ENCODE measurements at regions not wholly inside any gene's neighbourhood (a gene's known extent, or its start where the extent isn't known, plus 50 kb on each side); places are given as distances from the start of the nearest gene placed in this dataset.
"Not testable (repeated sequence)": the region's sequence is repeated elsewhere in the genome, so short reads cannot be mapped to it uniquely, and the experiment has no call there.

DNA sequence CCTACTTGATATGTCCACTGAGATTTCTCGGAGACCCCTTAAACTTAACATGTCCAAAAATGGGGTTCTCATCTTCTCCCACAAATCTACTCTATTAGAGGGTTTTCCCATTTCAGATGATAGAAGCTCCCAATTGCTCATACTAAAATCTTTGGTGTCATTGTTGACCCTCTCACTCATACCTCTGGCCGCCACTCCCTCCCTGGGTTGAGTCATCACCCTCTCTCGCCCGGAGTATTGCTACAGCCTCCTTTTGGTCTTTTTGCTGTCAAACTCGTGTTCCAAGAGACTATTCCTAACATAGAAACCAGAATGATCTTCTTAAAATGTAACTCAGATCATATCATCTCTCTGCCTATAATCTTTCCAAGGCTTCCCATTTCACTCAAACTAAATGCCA, 91.0 kb upstream of the GNAQ start:
- no peak for DNase-seq (ENCODE audit: low spot score)

DNA sequence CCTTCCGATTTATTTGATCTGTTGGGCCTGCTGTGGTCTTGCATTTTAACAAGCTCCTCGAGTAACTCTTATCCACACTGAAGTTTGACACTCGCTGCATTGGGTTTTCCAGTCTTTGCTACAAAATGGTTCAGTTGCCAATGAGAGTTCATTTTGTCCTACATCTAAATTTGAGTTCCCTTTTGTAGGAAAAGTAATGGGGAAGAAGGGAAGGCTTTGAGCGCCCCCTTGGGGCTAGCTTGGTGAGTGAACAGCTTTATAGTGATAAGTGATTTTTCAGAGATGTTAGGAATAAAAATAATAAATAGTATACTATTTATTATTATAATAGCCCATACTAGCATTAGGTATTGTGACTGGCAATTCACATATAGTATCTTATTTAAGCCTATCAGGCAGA, 89.9 kb upstream of the GNAQ start:
- peak; percentile 51 for DNase-seq (ENCODE audit: low spot score)

DNA sequence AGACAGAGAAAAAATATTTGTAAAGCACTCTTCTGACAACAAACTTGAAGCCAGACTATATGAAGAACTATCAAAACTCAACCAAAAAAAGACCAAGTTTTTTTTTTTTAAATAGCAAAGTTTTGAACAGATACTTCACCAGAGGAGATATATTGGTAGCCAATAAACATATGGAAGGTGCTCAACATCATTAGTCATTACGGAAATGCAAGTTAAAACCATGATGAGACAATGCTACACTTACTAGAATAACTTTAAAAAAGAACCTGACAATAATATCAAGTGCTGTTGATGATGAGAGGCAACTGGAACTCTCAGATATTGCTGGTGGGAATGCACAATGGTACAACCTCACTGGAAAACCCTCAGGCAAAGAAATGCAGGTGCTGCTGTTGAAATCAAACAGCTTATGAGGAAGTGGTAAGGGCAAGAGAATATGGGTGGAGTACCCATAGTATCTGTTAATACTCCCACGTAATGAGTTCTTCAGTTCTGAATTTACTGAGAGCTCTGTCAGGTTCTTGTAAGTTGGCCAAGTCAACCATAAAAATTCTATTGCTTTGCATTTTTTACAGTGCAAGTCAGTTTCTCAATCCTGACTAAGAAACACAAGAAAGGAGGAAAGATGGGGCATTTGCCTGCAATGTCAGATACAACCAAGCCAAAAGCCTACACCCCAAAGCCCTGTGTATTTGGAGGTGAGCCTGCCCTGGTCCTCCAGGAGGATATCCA, 87.3 kb upstream of the GNAQ start:
- DNase-seq (ENCODE audit: low spot score), result no peak

DNA sequence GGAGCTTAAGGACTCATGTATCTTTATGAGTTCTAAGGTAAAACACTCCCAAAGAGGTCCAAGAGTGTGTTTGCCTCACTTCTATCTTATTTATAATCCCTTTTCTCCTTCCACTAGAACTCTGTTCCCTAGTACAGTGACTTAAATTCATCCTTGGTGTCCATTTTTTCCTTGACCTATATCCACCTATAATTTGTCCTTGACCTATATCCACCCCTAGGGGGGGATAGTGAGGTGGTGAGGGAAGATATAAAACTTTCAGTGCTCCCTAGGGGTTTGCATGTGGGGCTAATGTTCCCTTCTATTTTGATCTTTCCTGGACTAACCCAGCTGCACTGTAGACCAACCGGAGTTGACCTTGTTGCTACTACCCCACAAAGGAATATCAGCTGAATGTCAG, 83.5 kb upstream of the GNAQ start:
- no peak for DNase-seq (ENCODE audit: low spot score)

DNA sequence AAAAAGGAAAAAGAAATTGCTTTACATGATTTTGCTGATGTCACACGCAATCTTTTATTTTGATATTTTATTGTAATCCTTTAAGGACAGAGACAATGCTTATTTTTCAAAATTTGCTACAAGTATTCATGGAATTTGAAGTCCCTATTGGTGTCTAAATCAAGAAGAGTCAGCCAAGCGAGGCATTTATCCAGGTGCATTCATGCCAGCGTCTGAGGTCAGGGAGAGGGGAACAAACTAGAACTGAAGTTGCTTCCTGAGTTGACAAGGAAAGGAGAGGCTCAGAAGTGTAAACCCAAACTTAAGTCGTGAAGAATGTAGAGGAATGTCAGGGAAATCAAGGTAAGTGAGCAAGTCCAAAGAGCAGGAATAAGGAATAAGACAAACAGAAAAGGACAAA, 83.0 kb upstream of the GNAQ start:
- DNase-seq (ENCODE audit: low spot score), result no peak

DNA sequence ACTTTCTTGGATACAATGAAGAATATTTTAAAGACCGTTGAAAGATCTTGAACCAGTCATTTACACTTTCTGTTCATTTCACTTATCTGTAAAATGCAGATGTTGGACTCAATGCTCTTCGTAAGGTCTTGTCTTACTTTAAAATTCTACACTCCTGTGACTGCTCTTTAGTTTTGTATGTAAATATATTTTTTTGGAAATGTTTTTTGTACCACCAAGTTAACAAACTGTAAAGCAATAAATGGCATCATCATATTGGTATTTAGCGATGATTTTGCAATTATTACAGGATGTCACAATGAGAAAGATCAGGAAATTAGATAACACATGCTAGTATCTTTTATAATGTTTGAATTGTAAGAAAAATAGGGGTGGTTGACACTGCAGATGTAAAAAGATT, 80.8 kb upstream of the GNAQ start:
- no peak for DNase-seq (ENCODE audit: low spot score)

DNA sequence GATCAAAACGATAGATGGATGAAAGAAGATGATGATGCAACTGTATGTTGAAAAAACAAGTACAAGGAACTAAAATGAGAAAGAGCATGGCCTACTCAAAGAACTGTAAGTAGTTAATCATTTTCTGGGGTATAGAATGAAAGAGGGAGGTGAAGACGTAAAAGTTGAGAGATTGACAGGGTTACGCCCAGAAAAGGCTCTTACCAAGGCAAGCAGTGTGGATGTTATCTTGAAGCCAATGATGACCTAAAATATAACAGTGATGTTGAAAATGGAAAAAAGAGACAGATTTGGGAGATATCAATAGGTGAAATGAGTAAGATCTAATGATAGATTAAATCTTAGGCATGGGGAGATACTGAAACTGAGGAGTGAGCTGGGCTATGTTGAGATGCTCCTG, 80.4 kb upstream of the GNAQ start:
- no peak for DNase-seq (ENCODE audit: low spot score)

DNA sequence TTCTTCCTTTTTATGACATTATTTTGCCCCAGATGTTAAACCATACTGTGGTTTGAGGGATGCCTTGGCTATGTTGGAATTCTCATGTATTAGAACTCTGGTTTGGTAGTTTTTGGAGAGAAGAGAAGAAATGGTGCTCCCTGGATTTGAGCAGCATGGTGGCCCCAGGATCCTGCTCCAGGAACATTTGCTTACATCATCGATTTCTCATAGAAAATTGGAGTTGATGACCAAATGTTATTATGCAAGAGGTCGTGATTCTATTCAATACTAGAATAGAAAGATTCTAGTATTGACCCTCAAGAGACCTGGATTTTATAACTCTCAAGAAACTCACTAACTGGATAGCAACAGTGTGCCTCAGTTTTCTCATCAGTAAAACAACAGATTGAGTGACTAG, 77.5 kb upstream of the GNAQ start:
- no peak for DNase-seq (ENCODE audit: low spot score)

DNA sequence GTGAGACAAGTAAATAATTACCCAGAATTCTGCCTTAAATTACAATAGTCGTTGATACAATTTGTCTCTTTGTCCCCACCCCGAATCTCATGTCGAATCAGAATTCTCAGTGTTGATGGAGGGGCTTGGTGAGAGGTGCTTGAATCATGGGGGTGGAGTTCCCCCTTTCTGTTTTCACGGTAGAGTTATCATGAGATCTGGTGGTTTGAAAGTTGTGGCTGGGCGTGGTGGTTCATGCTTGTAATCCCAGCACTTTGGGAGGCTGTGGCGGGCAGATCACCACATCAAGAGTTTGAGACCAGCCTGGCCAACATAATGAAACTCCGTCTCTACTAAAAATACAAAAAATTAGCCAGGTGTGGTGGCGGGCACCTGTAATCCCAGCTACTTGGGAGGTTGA, 75.0 kb upstream of the GNAQ start:
- not testable (repeated sequence) for DNase-seq (ENCODE audit: low spot score)

DNA sequence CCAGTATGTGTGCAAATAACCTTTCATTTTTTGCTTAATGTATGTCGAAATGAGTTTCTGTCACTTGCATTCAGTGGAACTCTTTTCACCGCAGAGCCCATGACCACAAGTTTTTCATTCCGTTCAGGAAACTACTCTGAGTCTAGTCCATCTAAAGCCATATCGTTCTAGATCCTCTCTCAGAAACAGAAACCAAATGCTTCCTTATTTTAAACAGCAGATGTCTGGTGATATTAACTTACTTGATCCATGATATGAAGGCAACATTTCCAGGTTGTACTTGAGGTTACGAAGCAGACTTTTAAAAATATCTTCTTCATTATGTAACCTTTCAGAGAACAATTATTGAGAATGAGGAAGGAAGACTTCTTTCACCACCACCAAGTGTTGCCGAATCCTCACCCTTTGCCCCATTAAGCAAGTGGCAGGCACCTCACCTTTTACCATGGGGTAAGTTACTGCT, 72.4 kb upstream of the GNAQ start:
- DNase-seq (ENCODE audit: low spot score), result no peak

DNA sequence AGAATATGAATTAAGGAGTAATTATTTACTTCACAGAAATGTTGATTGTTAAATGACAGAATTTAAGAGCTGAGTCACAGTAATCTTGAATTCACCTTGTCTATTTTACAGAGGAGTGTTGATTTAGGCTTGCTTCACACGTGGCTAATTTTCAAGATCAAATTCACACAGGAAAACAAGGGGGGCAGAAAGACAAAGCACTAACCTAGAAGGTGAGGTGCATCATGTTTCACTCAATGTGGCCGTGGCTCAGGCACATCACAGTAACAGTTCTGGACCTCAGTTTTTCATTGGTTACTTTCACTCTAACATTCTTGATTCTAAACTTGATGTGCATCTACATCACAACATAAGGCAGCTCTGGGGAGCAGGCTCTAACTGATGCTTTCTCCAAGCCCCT, 69.6 kb upstream of the GNAQ start:
- DNase-seq (ENCODE audit: low spot score), result no peak

DNA sequence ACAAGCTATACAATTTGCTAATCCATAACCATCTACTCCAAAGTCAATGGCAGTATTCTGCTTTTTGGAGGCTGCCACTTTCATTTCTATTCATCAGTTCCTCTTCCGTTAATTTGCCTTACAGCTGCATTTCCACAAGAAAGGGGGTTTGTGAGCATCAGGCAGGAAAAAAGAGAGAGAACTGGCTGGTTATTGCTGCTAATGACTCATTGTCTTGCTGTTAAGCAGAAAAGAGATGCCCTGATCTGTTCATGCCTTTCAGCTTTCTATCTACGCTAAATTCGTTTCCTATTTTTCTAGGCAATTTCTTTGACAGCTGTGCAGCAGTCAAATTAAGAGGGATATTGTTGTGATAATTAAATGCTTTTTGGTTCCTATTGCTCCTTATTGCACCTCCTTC, 65.9 kb upstream of the GNAQ start:
- no peak for DNase-seq (ENCODE audit: low spot score)

DNA sequence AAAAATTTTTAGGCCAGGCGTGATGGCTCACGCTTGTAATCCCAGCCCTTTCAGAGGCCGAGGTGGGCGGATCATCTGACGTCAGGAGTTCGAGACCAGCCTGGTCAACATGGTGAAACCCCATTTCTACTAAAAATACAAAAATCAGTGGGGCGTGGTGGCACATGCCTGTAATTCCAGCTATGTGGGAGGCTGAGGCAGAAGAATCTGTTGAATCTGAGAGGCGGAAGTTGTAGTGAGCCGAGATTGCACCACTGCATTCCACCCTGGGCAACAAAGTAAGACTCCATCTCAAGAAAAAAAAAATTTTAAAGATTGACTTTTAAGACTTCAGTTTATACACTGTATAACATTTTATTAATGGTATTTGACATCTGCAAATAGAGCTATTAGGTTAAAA, 60.1 kb upstream of the GNAQ start:
- no peak for DNase-seq (ENCODE audit: low spot score)

DNA sequence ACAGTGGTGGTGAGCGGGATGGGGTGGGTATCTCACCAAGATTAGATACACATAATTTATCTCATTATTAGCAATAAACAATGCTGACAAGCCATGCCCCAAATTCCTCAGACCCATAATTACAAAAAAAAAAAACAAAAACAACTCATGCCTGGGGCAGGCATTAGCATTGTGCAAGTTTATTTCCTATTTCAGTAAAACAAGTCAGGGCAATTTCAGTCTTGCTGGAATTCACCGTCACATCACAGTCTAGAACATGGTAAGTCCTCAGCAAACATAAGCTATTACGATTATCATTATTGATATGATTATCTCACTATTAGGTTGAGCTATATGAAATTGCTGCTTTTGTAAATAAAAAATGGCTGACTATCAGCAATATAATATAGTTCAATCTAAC, 57.5 kb upstream of the GNAQ start:
- no peak for DNase-seq (ENCODE audit: low spot score)

DNA sequence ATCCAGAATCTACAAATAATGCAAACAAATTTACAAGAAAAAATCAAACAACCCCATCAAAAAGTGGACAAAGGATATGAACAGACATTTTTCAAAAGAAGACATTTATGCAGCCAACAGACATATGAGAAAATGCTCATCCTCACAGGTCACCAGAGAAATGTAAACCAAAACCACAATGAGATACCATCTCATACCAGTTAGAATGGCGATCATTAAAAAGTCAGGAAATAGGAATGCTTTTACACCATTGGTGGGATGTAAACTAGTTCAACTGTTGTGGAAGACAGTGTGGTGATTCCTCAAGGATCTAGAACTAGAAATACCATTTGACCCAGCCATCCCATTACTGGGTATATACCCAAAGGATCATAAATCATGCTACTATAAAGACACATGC, 56.6 kb upstream of the GNAQ start:
- DNase-seq (ENCODE audit: low spot score), result not testable (repeated sequence)

Measured in mucosa of gallbladder (tissue), 1 donor.